Panc1 (cell line): ENCODE measurements at regions not wholly inside any gene's neighbourhood (a gene's known extent, or its start where the extent isn't known, plus 50 kb on each side); places are given as distances from the start of the nearest gene placed in this dataset.

Source experiments
- POLR2AphosphoS5 ChIP-seq: IDR thresholded peaks from 2 replicates; pipeline ENCODE4 v1.6.1; 2012; ENCODE audit warnings: mild to moderate bottlenecking, low read depth, low read length, moderate library complexity
- TCF7L2 ChIP-seq: IDR thresholded peaks from 2 replicates; pipeline ENCODE4 v1.6.1; 2011; ENCODE audit warnings: mild to moderate bottlenecking, low read depth, low read length, inconsistent platforms
- TF ChIP-seq, protein P1 (sequence below): fragments of 450-650 bp; IDR thresholded peaks from 2 replicates; pipeline ENCODE4 v1.5.1; 2017; ENCODE audit warnings: mild to moderate bottlenecking

DNA sequence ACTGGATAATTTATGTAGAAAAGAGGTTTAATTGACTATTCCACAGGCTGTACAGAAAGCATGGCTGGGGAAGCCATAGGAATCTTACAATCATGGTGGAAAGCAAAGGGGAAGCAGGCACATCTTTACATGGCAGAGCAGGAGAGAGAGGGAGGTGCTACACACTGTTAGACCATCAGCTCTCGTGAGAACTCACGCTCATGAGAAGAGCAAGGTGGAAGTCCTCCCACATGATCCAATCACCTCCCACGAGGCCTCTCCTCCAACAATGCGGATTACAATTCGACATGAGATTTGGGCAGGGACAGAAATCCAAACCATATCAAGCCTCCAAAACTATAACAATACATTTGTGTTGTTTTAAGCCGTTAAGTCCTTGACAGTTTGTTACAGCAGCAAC lies 257.1 kb upstream of the KCNG1 start:
- TF ChIP-seq, protein P1, sequence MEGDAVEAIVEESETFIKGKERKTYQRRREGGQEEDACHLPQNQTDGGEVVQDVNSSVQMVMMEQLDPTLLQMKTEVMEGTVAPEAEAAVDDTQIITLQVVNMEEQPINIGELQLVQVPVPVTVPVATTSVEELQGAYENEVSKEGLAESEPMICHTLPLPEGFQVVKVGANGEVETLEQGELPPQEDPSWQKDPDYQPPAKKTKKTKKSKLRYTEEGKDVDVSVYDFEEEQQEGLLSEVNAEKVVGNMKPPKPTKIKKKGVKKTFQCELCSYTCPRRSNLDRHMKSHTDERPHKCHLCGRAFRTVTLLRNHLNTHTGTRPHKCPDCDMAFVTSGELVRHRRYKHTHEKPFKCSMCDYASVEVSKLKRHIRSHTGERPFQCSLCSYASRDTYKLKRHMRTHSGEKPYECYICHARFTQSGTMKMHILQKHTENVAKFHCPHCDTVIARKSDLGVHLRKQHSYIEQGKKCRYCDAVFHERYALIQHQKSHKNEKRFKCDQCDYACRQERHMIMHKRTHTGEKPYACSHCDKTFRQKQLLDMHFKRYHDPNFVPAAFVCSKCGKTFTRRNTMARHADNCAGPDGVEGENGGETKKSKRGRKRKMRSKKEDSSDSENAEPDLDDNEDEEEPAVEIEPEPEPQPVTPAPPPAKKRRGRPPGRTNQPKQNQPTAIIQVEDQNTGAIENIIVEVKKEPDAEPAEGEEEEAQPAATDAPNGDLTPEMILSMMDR = no peak
- TF ChIP-seq POLR2AphosphoS5 = no peak
- TF ChIP-seq TCF7L2 = no peak
